Spleen (tissue), 11 donors: ENCODE measurements at regions not wholly inside any gene's neighbourhood (a gene's known extent, or its start where the extent isn't known, plus 50 kb on each side); places are given as distances from the start of the nearest gene placed in this dataset.

Experiments
- DNase-seq: peaks from one replicate; pipeline ENCODE4 v3.0.0-alpha.2; 2020
- H3K27ac ChIP-seq, 8 donors: fragments of 200-600 bp; sonication (generic) in 7 of 8; 1 replicate in 4 of 8; 2 replicates in 4 of 8; pipeline versions ENCODE4 v1.5.0 to v1.8.0; 2016 to 2021; ENCODE audit warnings: inconsistent platforms in 4 of 8, mild to moderate bottlenecking in 4 of 8, moderate library complexity in 1 of 8
- H3K27me3 ChIP-seq, 7 donors: fragments of 200-600 bp; sonication (generic) in 6 of 7; replicated peaks in 1 of 7; 1 replicate in 4 of 7; 2 replicates in 3 of 7; pipeline versions ENCODE4 v1.5.0 to v1.8.0; 2016 to 2021; ENCODE audit warnings: inconsistent platforms in 3 of 7, mild to moderate bottlenecking in 1 of 7
- H3K36me3 ChIP-seq, 6 donors: fragments of 200-600 bp; sonication (generic) in 5 of 6; 1 replicate in 4 of 6; 2 replicates in 2 of 6; pipeline versions ENCODE4 v1.5.0 to v1.8.0; 2016 to 2021; ENCODE audit warnings: inconsistent platforms in 2 of 6
- H3K4me1 ChIP-seq, 6 donors: fragments of 200-600 bp; sonication (generic) in 5 of 6; 1 replicate in 3 of 6; 2 replicates in 3 of 6; pipeline versions ENCODE4 v1.5.0 to v1.8.0; 2016 to 2021; ENCODE audit warnings: inconsistent platforms in 3 of 6
- H3K4me3 ChIP-seq, 8 donors: fragments of 200-600 bp; sonication (generic) in 7 of 8; 1 replicate in 4 of 8; 2 replicates in 4 of 8; pipeline versions ENCODE4 v1.5.0 to v1.8.0; 2016 to 2021; ENCODE audit warnings: inconsistent platforms in 4 of 8, mild to moderate bottlenecking in 4 of 8, moderate library complexity in 2 of 8
- H3K9me3 ChIP-seq, 8 donors: fragments of 200-600 bp; sonication (generic) in 7 of 8; 1 replicate in 4 of 8; 2 replicates in 4 of 8; pipeline versions ENCODE4 v1.5.0 to v1.8.0; 2016 to 2021; ENCODE audit warnings: inconsistent platforms in 4 of 8
- CTCF ChIP-seq, 11 experiments: fragments of 200-600 bp in 7 of 11; fragments of 450-650 bp in 4 of 11; sonication (generic) in 4 of 11; IDR thresholded peaks in 8 of 11; conservative IDR thresholded peaks in 3 of 11; 1 replicate in 7 of 11; 2 replicates in 4 of 11; pipeline versions ENCODE4 v1.4.0 to v1.8.0; 2016 to 2021; ENCODE audit warnings: antibody characterized with exemption in 11 of 11, inconsistent platforms in 4 of 11, mild to moderate bottlenecking in 1 of 11
- POLR2A ChIP-seq, 3 donors: fragments of 450-650 bp; IDR thresholded peaks; one replicate each; pipeline ENCODE4 v1.5.1; 2017; ENCODE audit warnings: antibody characterized with exemption in 3 of 3, mild to moderate bottlenecking in 1 of 3
- POLR2AphosphoS5 ChIP-seq, 3 donors: sonication (generic); formaldehyde crosslinking; IDR thresholded peaks; one replicate each; pipeline ENCODE4 v1.5.1; 2017; ENCODE audit warnings: antibody characterized with exemption in 3 of 3
- WGBS, 5 donors: extraction: QIAGEN DNeasy Blood & Tissue Kit in 3 of 5; methylation state at CpG; one replicate each; pipeline versions ENCODE4 v1.1.5 to v1.1.7; 2013 to 2018; 5-methylcytosine and 5-hydroxymethylcytosine counted together
- intact Hi-C: fragments of 100-400 bp; cut with DNase I; formaldehyde crosslinking; loops from one replicate; pipeline ENCODE4 v1.15.0; 2023; ENCODE audit warnings: low total_unique reads
- donor health status: healthy with polysubstance abuse.
- donor health status: DM: no; HTN: no; CAD: no; lungs with moderate emphysema.
- donor health status: DM: no; HTN: no; CAD: no.
- donor health status: Bipolar disorder and iron deficiency.
- donor health status: healthy.
- donor health status: DM: no; HTN: no; CAD: no.
- donor health status: DM: yes; HTN: yes; CAD: no.

DNA sequence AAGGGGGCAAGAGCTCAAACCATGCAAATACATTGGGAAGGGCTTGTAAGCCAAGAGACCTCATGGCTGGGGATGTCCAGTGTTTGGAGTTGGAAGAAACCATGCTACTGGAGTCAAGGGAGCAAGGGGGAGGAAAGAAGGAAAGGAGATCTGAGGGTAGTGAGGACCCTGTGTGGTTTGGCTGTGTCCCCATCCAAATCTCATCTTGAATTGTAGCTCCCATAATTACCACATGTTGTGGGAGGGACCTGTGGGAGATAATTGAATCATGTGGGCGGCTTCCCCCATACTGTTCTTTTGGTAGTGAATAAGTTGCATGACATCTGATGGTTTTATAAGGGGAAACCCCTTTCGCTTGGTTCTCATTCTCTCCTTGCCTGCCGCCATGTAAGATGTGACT is 56.5 kb upstream of the ADRB1 start:
- H3K9me3 ChIP-seq: peaks cover 0 to 9% (median 0%) of the 10 kb centered on the region in 8 donors
- WGBS, 5 donors: 86 to 97% (median 94%) methylated on average over 3 of the region's 3 CpGs
- intact Hi-C loops: no loop called here

DNA sequence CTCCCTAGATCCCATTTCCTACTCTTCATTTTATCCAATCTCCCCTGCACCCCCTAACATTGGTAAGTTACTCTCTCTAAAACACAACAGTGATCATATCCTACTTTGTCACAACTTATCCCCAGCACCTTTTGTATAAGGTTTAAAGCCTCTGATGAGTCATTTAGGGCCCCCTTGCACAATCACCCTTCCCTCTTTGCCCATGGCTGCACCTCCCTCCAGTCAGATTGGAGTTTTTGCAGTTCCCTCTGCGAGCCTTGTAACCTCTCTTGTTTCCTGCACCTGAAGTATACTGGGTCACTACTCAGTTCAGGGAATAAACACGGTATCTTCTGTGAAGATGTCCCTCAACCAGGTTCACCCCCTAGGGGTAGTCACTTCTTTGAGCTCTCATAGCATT is 55.9 kb upstream of the ADRB1 start:
- Histone ChIP-seq H3K9me3 (peaks cover 0 to 9% (median 0%) of the 10 kb centered on the region in 8 donors), H3K27ac (no peak overlapping the region), H3K4me3 (no peak overlapping the region), H3K36me3 (no peaks in the 10 kb centered on the region), H3K27me3 (no peaks in the 10 kb centered on the region), H3K4me1 (peaks cover 0 to 13% (median 7%) of the 10 kb centered on the region in 6 donors)
- no peak for TF ChIP-seq POLR2AphosphoS5 (IDR thresholded peaks at IDR 0.05)
- TF ChIP-seq POLR2A (IDR thresholded peaks at IDR 0.05): no peak
- TF ChIP-seq CTCF (IDR thresholded peaks at IDR 0.05 in 8 of 11, conservative IDR thresholded peaks at IDR 0.05 in 3 of 11): no peak
- 51 to 74% (median 60%) methylated on average over 2 of the region's 2 CpGs for WGBS, 5 donors
- DNase-seq: no peak
- intact Hi-C loops: no loop called here

More for the DNA sequence above, 56.5 kb upstream of the ADRB1 start:
- H3K27me3 ChIP-seq: no peaks in the 10 kb centered on the region
- no peak overlapping the region for H3K4me3 ChIP-seq
- TF ChIP-seq POLR2A (IDR thresholded peaks at IDR 0.05): no peak
- no peak for TF ChIP-seq POLR2AphosphoS5 (IDR thresholded peaks at IDR 0.05)
- no peak for TF ChIP-seq CTCF (IDR thresholded peaks at IDR 0.05 in 8 of 11, conservative IDR thresholded peaks at IDR 0.05 in 3 of 11)
- H3K4me1 ChIP-seq: peaks cover 0 to 20% (median 11%) of the 10 kb centered on the region in 6 donors
- no peak for DNase-seq
- no peak overlapping the region for H3K27ac ChIP-seq
- no peaks in the 10 kb centered on the region for H3K36me3 ChIP-seq

DNA sequence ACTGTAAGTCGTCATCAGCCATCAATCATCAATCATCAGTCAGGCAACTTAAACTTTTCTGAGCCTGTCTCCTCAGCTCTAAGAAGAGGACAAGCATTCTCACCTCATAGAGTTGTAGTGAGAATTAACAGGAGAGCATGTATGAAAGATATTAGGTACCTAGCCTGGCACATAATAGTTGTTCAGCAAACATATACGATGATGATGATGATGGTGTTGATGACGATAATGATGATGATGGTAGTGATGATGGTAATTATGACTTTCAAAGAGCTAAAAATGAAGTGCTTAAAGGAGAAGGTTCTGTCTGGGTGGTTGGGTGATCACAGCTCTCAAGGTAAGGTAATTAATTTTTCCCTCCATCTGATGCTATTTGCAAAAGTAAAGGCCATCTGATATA is 55.1 kb upstream of the ADRB1 start:
- Histone ChIP-seq H3K27ac (no peak overlapping the region), H3K9me3 (peaks cover 0 to 9% (median 0%) of the 10 kb centered on the region in 8 donors), H3K4me3 (no peak overlapping the region), H3K36me3 (no peaks in the 10 kb centered on the region), H3K4me1 (peaks cover 0 to 13% (median 5%) of the 10 kb centered on the region in 6 donors), H3K27me3 (no peaks in the 10 kb centered on the region)
- WGBS, 5 donors: 91 to 97% (median 92%) methylated on average over 3 of the region's 3 CpGs
- TF ChIP-seq CTCF (IDR thresholded peaks at IDR 0.05 in 8 of 11, conservative IDR thresholded peaks at IDR 0.05 in 3 of 11): no peak
- no peak for TF ChIP-seq POLR2AphosphoS5 (IDR thresholded peaks at IDR 0.05)
- TF ChIP-seq POLR2A (IDR thresholded peaks at IDR 0.05): no peak
- DNase-seq: no peak
- intact Hi-C loops: no loop called here

DNA sequence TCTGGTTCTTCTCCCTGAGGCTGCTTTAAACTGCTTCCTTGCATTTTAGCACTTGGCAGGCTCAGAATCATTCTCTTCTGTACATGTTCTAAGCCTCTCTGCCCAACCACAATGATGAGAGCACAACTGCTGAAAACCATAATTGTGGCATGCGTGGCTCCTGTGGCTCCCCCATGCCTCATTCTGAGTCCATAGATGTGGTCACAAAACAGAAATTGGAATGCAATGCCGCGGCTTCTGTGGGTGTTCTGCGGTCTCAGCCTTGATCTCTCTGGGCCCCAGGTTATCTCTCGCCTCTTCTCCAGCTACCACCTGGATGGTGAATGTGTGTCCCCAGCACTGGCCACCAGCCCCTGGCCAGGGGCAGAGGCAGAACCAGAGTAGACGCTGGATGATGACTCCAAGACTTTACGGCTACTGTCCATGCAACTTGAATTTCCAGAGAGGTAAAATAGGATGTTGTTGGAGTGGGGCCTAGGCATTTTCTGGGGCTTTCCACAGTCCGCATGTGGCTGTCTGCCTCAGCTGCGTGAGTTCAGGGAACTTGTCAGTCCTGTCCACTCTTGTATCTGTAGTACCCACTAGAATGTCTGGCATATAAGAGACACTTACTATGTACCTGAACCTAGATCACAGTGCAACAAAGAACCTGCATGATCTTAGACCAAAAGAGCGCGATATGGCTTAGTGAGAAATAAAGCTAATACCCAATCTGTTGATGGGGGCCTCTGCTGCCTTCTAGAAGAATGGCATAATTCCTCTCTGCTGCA is 52.4 kb upstream of the ADRB1 start:
- intact Hi-C loops: no loop called here
- Histone ChIP-seq H3K4me3 (no peak overlapping the region), H3K27me3 (no peaks in the 10 kb centered on the region), H3K36me3 (no peaks in the 10 kb centered on the region), H3K4me1 (peaks cover 0 to 13% (median 7%) of the 10 kb centered on the region in 6 donors), H3K27ac (no peak overlapping the region), H3K9me3 (peaks cover 0 to 9% (median 0%) of the 10 kb centered on the region in 8 donors)
- TF ChIP-seq CTCF (IDR thresholded peaks at IDR 0.05 in 8 of 11, conservative IDR thresholded peaks at IDR 0.05 in 3 of 11) (no peak), POLR2A (IDR thresholded peaks at IDR 0.05) (no peak), POLR2AphosphoS5 (IDR thresholded peaks at IDR 0.05) (no peak)
- 67 to 90% (median 85%) methylated on average over 11 of the region's 11 CpGs for WGBS, 5 donors
- DNase-seq: no peak
